ENCODE measurements at regions not wholly inside any gene's neighbourhood (a gene's known extent, or its start where the extent isn't known, plus 50 kb on each side); places are given as distances from the start of the nearest gene placed in this dataset.

DNA sequence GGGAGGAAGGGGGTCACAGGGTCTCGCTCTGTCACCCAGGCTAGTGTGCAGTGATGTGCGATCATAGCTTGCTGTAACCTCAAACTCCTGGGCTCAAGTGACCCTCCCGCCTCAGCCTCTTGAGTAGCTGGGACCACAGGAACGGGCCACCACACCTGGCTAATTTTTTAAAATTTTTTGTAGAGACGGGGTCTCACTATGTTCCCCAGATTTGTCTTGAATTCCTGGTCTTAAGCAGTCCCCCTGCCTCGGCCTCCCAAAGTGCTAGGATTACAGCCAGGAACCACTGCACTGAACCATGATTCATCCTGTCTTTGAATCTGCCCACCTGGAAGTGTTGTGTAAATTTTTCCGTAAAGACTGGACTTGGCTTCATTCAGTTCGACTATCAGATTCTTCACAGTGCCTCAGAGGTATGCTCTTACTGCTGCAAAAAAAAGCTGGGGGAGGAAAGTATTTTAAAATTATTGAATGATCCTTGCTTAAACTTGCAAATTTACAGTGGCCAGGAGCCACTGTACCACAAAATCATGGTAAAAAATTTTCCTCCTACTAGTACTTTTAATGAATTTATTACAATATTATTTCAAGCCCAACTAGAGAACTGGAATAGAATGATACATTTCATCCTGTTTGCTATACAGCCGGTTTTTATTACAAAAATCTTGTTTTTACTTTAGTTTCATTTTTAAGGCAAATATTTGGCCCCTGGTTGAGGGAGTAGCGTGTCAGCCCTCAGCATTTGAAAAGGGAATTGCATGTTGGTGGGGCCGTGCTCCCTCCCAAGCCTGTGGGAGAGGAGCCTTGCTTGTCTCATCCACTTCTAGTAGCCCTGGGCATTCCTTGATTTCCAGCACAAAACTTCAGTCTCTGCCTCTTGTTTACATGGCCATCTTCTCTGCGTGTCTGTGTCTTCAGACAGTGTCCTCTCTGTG is 202.5 kb upstream of the SGK1 start:
- DNase-seq = no peak

DNA sequence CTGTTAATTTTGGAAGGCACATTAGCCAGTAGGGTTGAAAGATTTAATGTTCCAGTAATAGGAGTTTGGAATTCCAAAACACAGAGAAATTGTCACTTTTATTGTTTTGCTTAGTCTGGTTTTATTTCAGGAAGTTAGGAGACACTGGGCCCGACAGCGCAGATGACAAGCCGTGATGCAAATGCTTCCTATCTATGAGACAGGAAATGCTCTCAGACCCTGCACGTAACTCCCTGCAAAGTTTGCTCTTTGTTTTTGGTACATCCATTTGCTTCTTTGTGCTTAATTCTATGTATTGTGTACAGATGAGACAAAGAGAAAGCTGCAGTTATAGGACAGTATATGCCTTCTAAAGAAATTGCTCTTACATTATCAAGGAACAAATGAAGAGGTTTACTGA is 201.6 kb upstream of the SGK1 start:
- DNase-seq = peak; percentile 26

DNA sequence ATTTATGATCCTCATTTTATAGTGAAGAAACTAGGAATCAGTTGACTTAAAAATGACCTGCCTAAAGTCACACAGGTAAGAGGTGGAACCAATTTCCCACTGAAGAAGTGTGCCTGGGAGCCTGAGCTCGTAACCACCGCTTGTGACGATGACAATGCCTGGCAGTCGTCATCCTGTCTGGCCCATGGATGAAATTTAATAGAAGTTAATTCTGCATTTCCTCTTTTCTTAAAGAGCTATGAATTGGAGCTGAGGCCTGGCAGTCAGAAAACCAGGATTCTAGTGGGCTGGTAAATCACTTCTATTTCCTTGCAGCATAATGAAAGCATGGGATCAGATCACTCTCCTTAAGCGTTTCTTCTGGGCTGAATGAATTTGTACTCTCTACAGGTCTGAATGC is 200.0 kb upstream of the SGK1 start:
- no peak for DNase-seq

DNA sequence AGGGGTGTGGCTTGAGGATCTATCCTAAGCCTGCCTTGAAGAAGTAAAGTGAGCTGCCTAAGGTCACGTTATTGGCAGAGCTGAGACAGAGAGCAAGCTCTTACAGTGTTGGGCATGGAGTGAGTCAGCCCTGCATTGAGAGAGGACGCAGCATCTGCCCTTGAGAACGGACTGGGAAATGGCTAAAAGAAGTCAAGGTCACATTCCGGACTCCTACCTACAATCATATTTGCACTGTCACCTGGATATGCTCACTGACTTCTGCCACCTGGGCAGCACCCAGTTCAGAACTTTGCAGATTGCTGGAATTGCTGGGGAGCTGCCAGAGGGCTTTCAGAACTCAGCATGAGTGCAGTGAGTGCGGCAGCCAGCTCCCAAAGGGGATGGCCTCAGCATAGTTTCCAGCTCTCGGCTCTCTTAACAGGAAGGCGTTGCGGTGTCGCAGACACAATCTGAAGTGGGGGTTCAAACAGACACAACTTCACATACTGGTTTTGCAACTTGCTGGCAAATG is 199.3 kb upstream of the SGK1 start:
- no peak for DNase-seq

DNA sequence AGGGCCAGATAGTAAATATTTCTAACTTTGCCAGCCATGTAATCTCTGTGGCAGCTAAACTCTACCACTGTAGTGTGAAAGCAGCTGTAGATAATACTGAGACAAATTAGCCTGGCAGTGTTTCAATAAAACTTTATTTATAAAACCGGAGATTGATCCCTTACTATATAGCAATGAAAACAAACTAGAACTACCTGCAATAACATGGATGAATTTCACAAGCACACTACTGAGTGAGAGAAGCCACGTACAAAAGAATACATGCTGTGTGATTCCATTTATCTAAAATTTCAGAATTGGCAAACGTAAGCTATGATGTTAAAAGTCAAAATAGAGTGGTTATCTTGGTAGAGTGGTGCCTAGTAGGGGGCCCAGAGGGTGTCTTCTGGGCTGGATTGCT is 198.7 kb upstream of the SGK1 start:
- DNase-seq = no peak

DNA sequence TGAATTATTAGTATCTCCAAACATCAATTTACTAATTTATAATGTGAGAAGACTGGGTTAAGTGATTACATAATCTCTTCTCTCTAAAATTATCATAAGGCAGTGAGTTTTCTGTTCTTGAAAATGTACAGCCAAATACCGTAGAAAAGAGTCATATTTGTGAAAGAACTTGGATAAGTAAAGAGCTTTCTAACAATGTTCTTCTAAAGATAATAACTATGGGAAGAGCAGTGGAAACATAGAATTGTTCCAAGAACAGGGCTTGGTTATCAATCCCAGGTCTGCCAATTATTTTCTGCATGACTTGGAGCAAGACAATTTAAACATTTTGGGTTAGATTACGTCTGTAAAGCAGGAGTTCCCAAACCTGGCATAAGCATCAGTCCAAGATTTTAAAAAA is 198.1 kb upstream of the SGK1 start:
- DNase-seq = no peak

DNA sequence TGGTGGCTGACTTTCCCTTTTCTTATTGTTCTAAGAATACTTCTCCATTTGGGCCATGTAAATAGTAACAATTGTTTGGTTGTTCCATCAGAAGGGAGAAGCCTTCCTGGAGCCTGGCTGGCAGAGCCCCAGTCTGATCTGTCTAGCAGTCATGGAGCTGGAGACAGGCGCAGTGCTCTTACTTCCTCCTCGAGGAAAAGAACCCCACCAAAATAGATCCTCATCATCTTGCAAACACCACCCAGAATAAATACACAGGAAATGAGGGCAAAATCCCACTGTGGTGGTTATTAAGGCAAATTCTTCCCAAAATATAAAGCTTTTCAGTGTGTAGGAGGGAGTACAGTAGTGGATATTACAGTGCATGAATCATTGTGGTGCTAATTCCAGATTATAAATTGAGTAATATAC is 195.1 kb upstream of the SGK1 start:
- DNase-seq = no peak

DNA sequence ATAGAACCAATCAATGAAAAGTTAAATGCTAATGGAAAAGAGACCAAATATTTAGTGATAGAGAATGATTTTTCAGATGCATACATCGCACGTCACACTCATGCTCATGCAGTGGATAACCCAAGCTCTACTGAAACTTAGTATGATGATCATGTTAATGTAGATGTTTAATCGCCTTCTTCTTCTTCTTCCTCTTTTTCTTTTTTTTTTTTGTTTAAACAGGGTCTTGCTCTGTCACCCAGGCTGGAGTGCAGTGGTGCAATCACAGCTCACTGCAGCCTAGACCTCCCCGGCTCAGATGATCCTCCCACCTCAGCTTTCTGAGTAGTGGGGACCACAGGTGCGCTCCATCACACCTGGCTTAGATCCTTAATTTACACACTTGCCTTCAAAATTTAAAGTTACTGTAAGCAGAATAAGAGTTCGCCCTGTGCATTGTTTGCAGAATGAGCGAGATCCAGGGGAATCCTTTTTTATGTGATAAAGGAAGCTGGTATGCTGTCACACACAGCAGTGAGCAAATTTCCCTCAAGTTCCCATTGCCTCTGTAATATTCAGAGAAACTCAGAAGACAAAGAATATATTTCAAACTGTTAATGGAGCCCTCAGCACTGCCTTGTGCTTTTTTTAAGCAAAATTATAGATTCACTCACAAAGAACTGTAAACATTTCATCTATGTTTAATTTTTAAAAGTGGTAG is 194.2 kb upstream of the SGK1 start:
- DNase-seq = no peak

DNA sequence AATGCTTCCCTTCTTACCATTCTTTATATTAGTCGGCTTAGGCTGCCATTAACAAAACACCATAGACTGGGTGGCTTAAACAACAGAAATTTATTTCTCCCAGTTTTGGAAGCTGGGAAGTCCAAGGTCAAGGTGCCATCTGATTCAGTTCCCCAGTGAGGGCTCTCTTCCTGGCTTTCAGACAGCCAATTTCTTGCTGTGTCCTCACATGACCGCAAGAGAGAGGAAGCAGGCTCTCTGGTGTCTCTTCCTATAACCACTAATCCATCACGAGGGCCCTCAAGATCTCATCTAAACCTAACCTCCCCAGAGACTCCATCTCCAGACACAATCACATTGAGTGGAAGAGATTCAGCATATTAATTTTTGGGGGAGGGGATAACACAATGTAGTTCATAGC is 193.0 kb upstream of the SGK1 start:
- DNase-seq = no peak

DNA sequence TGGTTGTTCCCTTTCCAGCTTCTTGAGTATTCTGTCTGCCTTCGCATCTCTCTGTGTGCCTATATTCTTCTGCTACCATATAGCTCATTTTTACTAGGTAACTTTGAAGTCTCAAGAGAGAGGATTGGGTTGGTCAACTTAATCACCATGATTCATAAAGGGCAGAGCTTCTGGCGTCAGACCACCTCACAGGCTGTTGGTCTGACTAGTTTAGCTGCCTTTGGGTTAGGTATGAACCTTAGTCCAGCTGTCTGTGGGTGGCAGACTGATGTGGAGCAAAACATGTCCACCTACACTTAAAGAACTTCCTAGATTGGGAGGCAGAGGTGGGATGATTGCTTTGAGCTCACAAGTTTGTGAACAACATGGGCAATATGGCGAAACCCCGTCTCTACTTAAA is 192.2 kb upstream of the SGK1 start:
- no peak for DNase-seq

DNA sequence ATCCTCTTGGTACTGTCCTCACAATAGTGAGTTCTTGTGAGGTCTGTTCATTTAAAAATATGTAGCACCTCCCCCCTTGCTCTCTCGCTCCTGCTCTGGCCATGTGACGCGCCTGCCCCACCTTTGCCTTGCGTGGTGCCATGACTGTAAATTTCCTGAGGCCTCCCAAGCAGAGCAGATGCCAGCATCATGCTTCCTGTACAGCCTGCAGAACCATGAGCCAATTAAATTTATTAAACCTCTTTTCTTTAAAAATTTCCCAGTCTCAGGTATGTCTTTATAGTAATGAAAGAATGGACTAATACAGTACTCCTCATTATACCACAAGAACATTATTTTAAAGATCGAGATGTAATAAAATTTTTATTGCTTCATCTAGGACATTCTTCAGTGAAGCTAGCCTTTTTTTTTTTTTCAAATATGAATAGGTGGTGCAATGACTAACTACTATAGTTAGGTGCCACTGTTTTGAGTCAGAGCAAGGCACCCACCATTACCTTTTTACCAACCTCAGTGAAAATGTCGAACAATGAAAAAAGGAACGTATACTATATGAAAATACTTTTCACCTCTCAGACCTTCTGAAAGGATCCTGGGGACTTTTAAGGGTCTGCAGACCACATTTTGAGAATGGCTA is 191.1 kb upstream of the SGK1 start:
- DNase-seq = peak; percentile 6

DNA sequence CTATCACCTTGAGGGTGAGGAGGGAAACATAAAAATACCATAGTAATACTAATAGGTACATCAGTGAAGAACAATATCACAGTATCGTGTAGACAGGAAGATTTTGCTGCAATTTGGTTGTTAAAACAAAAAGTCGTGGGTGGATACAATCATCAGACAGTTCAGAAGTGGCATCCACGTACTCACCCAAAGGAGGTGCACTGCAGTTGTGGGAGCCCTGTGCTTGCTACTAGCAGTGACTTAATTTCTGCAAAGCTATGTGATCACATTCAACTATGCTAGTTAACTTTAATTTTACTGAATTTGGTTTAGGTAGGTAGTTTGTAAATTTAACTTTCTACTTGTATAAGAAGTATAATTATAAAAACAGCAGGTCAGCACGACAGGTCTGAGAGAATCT is 188.2 kb upstream of the SGK1 start:
- no peak for DNase-seq

DNA sequence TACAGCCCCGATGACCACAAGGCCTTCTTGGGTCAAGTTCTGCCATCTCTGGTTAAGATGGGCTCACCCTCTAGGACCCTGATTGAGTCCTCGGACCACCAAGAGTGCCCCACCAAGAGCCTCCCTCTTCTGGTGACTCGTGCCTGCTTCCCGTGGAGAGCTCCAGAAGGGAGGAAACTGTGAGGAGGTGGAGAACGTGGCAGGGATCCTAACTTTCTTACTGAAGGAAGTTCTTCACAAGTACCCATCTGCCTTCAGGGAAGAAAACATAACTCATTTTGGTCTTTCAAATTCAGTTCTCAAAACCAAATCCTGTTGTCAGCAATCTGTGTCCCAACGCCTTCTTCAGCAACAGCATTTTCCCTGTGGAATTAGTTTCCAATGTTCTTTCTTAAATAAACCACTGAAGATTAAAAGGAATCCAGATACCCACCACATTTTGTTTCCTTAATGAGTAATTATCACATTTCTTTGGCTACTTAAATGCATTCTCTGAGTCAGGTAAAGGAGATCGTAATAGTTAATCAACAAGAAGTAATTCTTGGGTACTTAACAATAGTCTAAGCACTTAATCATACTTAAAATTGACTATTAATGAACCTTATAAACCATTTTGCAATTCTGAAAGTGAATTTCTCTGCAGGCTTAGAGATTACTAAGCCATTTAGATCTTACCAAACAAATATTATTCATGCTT is 185.8 kb upstream of the SGK1 start:
- DNase-seq = no peak

DNA sequence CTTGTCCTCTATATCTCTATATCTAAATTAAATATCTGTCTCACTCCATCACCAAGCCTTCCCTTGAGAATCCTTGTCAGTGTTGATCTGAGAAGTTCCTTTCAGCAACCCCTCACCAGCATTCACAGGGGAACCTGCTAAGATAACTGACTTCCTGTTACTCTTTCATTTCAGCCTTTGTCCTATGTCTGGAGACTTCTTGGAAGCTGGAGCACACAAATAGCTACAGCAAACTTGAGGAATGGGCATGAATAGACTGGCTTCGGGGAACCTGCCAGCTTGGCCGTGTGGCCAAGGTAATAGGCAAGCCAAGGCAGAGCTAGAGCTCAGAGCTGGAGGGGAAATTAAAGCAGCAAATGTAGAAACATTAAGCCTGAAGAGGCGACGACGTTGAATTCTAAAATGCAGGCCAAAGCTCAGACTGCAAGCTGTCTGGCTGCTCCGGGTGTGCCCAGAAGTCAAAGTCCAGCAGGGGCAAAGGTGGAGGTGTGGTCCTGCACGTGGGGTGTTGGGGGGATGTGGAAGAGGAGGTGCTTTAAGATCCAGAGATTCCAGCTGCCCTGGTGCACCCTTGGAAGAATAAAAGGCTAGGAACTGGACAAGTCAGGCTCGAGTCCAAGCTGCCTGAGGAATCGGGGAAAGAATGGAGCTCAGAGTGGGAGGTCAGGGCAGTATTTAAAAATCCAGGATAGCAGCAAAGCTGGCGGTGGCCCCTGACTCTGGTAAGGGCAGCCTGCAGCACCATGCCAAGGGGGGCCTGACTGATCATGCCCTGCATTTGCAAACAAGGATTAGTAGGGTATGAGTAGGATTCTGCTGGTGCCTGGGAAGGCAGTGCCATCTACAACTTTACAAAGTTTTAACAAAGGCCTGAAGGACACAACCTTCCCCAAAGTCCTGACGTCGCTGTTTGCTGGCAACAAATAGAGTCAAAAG is 185.0 kb upstream of the SGK1 start:
- DNase-seq = no peak

DNA sequence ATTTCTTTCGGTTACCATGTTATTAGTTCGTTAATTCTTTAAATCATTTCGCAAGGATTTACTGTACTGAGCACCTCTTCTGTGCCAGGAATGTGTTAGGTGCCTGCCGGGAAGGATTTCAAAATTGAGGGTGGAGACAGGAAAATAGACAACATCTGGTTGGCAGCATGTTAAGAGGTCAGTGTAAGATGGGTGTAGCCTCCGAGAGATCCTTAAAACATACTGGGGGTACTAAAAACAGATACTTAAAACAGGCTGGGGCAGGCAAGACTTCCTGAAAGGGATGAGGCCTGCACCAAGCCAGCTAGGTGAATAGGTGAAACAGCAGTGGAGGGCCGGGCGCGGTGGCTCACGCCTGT is 178.0 kb upstream of the SGK1 start:
- no peak for DNase-seq

DNA sequence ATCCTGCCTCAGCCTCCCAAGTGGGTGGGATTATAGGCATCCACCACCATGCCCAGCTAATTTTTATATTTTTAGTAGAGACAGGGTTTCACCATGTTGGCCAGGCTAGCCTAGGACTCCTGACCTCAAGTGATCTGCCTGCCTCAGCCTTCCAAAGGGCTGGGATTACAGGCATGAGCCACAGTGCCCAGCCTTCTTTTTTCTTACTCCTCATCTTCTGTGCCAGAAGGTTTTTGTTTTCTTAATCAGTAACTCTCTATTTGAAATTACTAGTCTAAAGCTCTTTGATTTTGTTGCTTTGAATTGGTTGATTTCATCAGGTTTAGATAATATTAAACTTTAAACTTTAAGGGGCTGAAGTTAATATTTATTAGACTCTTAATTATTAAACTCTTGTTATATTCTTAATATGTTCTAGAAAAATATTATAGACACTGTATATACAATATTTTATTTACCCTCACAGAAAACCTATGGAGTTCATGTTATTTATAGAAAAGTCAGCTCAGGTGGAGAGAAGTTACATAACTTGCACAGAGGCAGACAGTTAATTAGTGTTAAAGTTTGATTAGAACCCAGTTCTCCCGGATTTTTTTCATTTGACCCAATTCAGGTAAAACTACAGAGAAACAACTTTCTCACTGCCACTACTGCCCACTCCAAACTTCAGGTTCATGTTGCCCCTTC is 177.4 kb upstream of the SGK1 start:
- no peak for DNase-seq

DNA sequence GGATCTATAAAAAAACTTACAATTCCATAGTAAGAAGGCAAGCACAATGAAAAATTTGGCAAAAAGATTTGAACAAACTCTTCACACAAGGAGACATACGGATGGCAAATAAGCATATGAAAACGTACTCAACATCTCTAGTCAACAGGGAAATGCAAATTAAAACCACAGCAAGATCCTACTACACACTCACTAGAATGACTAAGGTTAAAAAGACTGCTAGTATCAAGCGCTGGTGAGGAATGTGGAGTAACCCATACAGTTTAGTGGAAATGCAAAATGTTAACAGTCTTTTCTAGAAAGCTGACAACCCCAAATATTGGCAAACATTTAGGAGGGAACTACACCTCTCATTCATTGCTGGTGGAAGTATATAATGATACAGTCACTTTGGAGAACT is 175.9 kb upstream of the SGK1 start:
- DNase-seq = no peak

DNA sequence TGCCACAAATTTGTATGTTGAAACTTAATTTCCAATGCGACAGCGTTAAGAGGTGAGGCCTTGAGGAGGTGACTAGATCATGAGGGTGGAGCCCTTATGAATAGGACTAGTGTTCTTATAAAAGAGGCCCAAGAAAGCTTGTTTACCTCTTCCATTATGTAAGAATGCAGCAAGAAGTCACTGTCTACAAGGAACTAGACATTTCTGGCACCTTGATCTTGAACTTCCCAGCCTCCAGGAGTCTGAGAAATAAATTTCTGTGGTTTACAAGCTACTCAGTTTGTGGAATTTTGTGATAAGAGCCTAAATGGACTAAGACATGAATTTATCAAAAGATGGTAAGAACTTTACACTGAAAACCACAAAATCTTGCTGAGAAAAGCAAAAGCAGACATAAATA is 173.6 kb upstream of the SGK1 start:
- no peak for DNase-seq

DNA sequence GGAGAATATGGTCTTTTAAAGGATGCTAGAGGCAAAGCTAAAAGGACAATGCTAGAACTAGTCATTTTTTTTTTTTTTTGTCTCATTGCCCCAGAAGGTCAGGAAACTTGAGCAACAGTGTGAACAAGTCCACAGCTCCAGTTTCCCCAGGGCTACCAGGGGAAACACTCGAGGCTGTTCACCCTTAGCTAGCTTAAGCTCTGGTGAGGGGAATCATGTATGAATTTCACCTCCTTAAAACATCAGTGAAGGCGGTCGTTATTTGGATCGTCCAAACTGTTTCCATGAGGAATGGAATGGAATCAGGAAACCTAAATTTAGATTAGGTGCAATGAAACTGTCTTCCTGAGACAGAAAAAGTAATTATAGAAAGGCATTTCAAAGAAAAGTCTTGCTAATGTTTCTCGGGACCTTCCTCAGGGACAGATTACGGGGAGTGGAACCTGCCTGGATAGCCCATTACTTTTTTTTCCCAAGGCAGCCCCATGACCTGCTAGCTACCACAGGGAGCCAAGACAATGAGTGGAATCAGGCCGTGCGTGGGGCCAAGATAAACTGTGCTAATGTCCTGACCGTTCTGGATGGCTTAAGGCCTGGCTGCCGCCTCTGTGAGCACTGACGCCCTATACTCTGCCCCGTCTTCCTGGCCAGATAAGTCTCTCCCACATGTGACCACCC is 164.8 kb upstream of the SGK1 start:
- DNase-seq = no peak

DNA sequence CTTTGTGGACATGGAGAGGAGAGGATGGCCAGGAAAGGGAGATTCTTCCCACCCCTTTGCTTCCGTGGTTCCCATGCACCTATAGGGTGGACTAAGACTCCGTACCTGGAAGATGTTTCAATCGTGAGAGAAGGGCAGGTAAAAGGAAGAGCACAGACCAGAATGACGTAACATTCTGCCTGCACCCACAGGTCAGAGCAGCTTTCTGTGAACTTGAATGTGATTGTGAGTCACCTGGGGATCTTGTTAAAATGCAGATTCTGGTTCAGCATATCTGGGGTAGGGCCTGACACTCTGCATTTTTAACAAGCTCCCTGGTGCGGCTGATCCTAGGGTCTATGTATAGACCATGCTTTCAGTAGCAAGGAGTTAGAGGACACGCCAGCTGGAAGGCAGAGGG is 164.1 kb upstream of the SGK1 start:
- DNase-seq = no peak

DNA sequence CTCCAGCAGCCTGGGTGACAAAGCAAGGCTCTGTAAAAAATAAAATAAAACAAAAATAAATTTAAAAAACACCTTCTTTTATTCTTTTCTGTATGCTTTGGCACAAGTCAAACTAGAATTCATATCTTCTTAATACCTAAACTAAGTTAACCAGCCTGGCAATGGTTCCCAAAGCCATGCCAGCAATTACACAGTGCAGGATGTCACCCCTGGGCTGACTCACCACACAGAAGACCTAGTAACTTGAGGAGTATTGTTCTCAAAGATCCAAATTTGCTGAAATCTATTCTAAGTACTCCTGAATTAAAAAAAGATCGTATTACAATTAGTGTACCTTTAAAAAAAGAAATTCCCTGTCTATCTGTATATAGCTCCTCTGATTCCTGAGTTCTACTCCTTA is 162.7 kb upstream of the SGK1 start:
- DNase-seq = no peak

All from stimulated activated CD4-positive, alpha-beta T cell treated with anti-CD3 and anti-CD28 coated beads, Interleukin-1b, Interleukin-23, amount 100 ng/mL, for 48 hours (primary cell).